ENCODE measurements at regions not wholly inside any gene's neighbourhood (a gene's known extent, or its start where the extent isn't known, plus 50 kb on each side); places are given as distances from the start of the nearest gene placed in this dataset.

- H3K27ac Mint-ChIP-seq = no peak overlapping the region
- H2AFZ ChIP-seq = no peak overlapping the region
- H3K4me1 ChIP-seq (ENCODE audit: insufficient read depth) = peaks cover 6% of the 10 kb centered on the region; the same call in 1 of the 2 replicates
- no peak for DNase-seq (ENCODE audit: low spot score)
- no peaks in the 10 kb centered on the region for H3K36me3 ChIP-seq (ENCODE audit: insufficient read depth)
- no peaks in the 10 kb centered on the region; the same call in 1 of the 2 replicates for H3K9me2 ChIP-seq (ENCODE audit: insufficient read depth)
- no peak overlapping the region for H3K4me3 Mint-ChIP-seq
- no peak overlapping the region for H3K4me2 ChIP-seq
- H3K27me3 Mint-ChIP-seq (ENCODE audit: insufficient read depth, low read depth, poor library complexity) = no peaks in the 10 kb centered on the region
- TF ChIP-seq NANOG (IDR thresholded peaks at IDR 0.05; ENCODE audit: borderline replicate concordance) (no peak), JUNB (IDR thresholded peaks at IDR 0.05; ENCODE audit: unreplicated experiment) (no peak), CREB1 (CRISPR knock-in tag; IDR thresholded peaks at IDR 0.05; ENCODE audit: low read depth) (no peak), STAT1 (IDR thresholded peaks at IDR 0.05; ENCODE audit: unreplicated experiment) (no peak), ZNF114 (CRISPR knock-in tag; IDR thresholded peaks at IDR 0.05) (no peak), REST (IDR thresholded peaks at IDR 0.05; ENCODE audit: unreplicated experiment) (no peak), ZNF331 (CRISPR knock-in tag; IDR thresholded peaks at IDR 0.05; ENCODE audit: low read depth) (no peak), EZH2phosphoT487 (IDR thresholded peaks at IDR 0.05; ENCODE audit: unreplicated experiment) (no peak), EZH2 (IDR thresholded peaks at IDR 0.05; ENCODE audit: low read depth, unreplicated experiment) (no peak)
- TF ChIP-seq, protein P1, sequence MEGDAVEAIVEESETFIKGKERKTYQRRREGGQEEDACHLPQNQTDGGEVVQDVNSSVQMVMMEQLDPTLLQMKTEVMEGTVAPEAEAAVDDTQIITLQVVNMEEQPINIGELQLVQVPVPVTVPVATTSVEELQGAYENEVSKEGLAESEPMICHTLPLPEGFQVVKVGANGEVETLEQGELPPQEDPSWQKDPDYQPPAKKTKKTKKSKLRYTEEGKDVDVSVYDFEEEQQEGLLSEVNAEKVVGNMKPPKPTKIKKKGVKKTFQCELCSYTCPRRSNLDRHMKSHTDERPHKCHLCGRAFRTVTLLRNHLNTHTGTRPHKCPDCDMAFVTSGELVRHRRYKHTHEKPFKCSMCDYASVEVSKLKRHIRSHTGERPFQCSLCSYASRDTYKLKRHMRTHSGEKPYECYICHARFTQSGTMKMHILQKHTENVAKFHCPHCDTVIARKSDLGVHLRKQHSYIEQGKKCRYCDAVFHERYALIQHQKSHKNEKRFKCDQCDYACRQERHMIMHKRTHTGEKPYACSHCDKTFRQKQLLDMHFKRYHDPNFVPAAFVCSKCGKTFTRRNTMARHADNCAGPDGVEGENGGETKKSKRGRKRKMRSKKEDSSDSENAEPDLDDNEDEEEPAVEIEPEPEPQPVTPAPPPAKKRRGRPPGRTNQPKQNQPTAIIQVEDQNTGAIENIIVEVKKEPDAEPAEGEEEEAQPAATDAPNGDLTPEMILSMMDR (conservative IDR thresholded peaks at IDR 0.05; ENCODE audit: low read depth in 2 of 2) = no peak
- TF ChIP-seq, protein P2, sequence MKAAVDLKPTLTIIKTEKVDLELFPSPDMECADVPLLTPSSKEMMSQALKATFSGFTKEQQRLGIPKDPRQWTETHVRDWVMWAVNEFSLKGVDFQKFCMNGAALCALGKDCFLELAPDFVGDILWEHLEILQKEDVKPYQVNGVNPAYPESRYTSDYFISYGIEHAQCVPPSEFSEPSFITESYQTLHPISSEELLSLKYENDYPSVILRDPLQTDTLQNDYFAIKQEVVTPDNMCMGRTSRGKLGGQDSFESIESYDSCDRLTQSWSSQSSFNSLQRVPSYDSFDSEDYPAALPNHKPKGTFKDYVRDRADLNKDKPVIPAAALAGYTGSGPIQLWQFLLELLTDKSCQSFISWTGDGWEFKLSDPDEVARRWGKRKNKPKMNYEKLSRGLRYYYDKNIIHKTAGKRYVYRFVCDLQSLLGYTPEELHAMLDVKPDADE (IDR thresholded peaks at IDR 0.05) = no peak
- TF ChIP-seq, protein P3, sequence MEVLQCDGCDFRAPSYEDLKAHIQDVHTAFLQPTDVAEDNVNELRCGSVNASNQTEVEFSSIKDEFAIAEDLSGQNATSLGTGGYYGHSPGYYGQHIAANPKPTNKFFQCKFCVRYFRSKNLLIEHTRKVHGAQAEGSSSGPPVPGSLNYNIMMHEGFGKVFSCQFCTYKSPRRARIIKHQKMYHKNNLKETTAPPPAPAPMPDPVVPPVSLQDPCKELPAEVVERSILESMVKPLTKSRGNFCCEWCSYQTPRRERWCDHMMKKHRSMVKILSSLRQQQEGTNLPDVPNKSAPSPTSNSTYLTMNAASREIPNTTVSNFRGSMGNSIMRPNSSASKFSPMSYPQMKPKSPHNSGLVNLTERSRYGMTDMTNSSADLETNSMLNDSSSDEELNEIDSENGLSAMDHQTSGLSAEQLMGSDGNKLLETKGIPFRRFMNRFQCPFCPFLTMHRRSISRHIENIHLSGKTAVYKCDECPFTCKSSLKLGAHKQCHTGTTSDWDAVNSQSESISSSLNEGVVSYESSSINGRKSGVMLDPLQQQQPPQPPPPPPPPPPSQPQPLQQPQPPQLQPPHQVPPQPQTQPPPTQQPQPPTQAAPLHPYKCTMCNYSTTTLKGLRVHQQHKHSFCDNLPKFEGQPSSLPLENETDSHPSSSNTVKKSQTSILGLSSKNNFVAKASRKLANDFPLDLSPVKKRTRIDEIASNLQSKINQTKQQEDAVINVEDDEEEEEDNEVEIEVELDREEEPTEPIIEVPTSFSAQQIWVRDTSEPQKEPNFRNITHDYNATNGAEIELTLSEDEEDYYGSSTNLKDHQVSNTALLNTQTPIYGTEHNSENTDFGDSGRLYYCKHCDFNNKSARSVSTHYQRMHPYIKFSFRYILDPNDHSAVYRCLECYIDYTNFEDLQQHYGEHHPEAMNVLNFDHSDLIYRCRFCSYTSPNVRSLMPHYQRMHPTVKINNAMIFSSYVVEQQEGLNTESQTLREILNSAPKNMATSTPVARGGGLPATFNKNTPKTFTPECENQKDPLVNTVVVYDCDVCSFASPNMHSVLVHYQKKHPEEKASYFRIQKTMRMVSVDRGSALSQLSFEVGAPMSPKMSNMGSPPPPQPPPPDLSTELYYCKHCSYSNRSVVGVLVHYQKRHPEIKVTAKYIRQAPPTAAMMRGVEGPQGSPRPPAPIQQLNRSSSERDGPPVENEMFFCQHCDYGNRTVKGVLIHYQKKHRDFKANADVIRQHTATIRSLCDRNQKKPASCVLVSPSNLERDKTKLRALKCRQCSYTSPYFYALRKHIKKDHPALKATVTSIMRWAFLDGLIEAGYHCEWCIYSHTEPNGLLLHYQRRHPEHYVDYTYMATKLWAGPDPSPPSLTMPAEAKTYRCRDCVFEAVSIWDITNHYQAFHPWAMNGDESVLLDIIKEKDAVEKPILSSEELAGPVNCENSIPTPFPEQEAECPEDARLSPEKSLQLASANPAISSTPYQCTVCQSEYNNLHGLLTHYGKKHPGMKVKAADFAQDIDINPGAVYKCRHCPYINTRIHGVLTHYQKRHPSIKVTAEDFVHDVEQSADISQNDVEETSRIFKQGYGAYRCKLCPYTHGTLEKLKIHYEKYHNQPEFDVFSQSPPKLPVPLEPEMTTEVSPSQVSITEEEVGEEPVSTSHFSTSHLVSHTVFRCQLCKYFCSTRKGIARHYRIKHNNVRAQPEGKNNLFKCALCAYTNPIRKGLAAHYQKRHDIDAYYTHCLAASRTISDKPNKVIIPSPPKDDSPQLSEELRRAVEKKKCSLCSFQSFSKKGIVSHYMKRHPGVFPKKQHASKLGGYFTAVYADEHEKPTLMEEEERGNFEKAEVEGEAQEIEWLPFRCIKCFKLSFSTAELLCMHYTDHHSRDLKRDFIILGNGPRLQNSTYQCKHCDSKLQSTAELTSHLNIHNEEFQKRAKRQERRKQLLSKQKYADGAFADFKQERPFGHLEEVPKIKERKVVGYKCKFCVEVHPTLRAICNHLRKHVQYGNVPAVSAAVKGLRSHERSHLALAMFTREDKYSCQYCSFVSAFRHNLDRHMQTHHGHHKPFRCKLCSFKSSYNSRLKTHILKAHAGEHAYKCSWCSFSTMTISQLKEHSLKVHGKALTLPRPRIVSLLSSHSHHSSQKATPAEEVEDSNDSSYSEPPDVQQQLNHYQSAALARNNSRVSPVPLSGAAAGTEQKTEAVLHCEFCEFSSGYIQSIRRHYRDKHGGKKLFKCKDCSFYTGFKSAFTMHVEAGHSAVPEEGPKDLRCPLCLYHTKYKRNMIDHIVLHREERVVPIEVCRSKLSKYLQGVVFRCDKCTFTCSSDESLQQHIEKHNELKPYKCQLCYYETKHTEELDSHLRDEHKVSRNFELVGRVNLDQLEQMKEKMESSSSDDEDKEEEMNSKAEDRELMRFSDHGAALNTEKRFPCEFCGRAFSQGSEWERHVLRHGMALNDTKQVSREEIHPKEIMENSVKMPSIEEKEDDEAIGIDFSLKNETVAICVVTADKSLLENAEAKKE (CRISPR knock-in tag; IDR thresholded peaks at IDR 0.05) = no peak
- H3K4me3 ChIP-seq = no peak overlapping the region
- no peaks in the 10 kb centered on the region for H3F3A ChIP-seq (replicated peaks; ENCODE audit: low read depth)
- no peaks in the 10 kb centered on the region for H3K27me3 ChIP-seq (ENCODE audit: insufficient read depth)
- no peak for ATAC-seq
- no peaks in the 10 kb centered on the region; the same call in 2 of the 3 replicates for H3K4me1 Mint-ChIP-seq
- no peaks in the 10 kb centered on the region for H3K79me2 ChIP-seq (replicated peaks; ENCODE audit: insufficient read depth)
- H3K9me3 Mint-ChIP-seq = no peaks in the 10 kb centered on the region
- H3K27ac ChIP-seq (ENCODE audit: low read depth) = no peak overlapping the region
- no peaks in the 10 kb centered on the region for H3K36me3 Mint-ChIP-seq (ENCODE audit: low read depth)
- H4K20me1 ChIP-seq (replicated peaks; ENCODE audit: insufficient read depth) = no peaks in the 10 kb centered on the region
Observed at GRCh38 chr7:46512891-46513413, 591.9 kb upstream of the IGFBP3 start.
